ENCODE measurements at regions not wholly inside any gene's neighbourhood (a gene's known extent, or its start where the extent isn't known, plus 50 kb on each side); places are given as distances from the start of the nearest gene placed in this dataset.

GRCh38 chr2:66962716-66963115 lies 434.4 kb upstream of the ETAA1 start:
- H3K79me2 ChIP-seq (ENCODE audit: low read length), result no peaks in the 10 kb centered on the region
- no peaks in the 10 kb centered on the region for H3K36me3 ChIP-seq (replicated peaks; ENCODE audit: insufficient read depth, low read length)
- H3K4me2 ChIP-seq (ENCODE audit: low read depth, low read length), result no peak overlapping the region
- TF ChIP-seq EZH2 (optimal IDR thresholded peaks at IDR 0.05; ENCODE audit: low read depth, low read length) (no peak), CTCF (IDR thresholded peaks at IDR 0.05; ENCODE audit: low read length) (no peak), EZH2phosphoT487 (IDR thresholded peaks at IDR 0.05; ENCODE audit: low read length) (no peak)
- no peaks in the 10 kb centered on the region for H3K4me1 ChIP-seq (ENCODE audit: low read length)
- no peaks in the 10 kb centered on the region for H3K9me3 ChIP-seq (replicated peaks; ENCODE audit: insufficient read depth, low read length)
- no peaks in the 10 kb centered on the region for H3K27me3 ChIP-seq (replicated peaks; ENCODE audit: insufficient read depth, low read length)
- no peak overlapping the region for H3K9ac ChIP-seq (ENCODE audit: low read length)
- H3F3A ChIP-seq (ENCODE audit: insufficient read depth, low read length), result no peaks in the 10 kb centered on the region
- no peak overlapping the region for H2AFZ ChIP-seq (ENCODE audit: low read length)
- H3K4me3 ChIP-seq (ENCODE audit: low read length), result no peak overlapping the region
- H3K27ac ChIP-seq (ENCODE audit: low read length), result no peak overlapping the region
- DNase-seq, result no peak
- no peaks in the 10 kb centered on the region for H4K20me1 ChIP-seq (ENCODE audit: insufficient read depth, low read length)
- no peaks in the 10 kb centered on the region for H3K9me2 ChIP-seq (replicated peaks; ENCODE audit: insufficient read depth, low read length)

GRCh38 chr2:66966631-66967030 lies 430.5 kb upstream of the ETAA1 start:
- Histone ChIP-seq H3K4me1 (ENCODE audit: low read length) (no peaks in the 10 kb centered on the region), H3K9me2 (replicated peaks; ENCODE audit: insufficient read depth, low read length) (no peaks in the 10 kb centered on the region; the same call in 1 of the 2 replicates), H3F3A (ENCODE audit: insufficient read depth, low read length) (no peaks in the 10 kb centered on the region), H3K27ac (ENCODE audit: low read length) (no peak overlapping the region), H3K9me3 (replicated peaks; ENCODE audit: insufficient read depth, low read length) (no peaks in the 10 kb centered on the region), H3K27me3 (replicated peaks; ENCODE audit: insufficient read depth, low read length) (no peaks in the 10 kb centered on the region), H3K79me2 (ENCODE audit: low read length) (no peaks in the 10 kb centered on the region), H3K9ac (ENCODE audit: low read length) (no peak overlapping the region), H3K4me2 (ENCODE audit: low read depth, low read length) (no peak overlapping the region), H4K20me1 (ENCODE audit: insufficient read depth, low read length) (no peaks in the 10 kb centered on the region), H3K36me3 (replicated peaks; ENCODE audit: insufficient read depth, low read length) (no peaks in the 10 kb centered on the region), H3K4me3 (ENCODE audit: low read length) (no peak overlapping the region), H2AFZ (ENCODE audit: low read length) (no peak overlapping the region)
- no peak for DNase-seq
- TF ChIP-seq EZH2phosphoT487 (IDR thresholded peaks at IDR 0.05; ENCODE audit: low read length) (no peak), CTCF (IDR thresholded peaks at IDR 0.05; ENCODE audit: low read length) (no peak), EZH2 (optimal IDR thresholded peaks at IDR 0.05; ENCODE audit: low read depth, low read length) (no peak)

DNA sequence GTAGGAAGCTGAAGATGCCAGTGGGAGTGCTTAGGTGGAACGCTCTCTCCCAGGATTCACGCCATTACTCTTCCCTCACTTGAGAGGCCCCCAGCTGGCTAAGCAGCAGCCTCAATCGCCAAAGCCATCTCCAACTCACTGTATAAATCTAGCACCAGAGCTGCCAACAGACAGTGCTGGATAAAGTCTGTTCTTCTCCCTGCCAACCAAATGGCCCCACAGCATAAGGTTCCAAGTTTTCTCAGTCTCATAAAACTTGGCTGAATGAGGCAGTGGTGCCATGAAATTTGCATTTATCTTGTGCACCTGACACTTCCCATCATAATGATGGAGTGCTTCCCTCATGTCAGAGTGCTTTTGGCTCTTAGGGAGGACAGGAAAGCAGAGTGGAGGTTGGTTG lies 428.2 kb upstream of the ETAA1 start:
- H3F3A ChIP-seq (ENCODE audit: insufficient read depth, low read length), result no peaks in the 10 kb centered on the region
- H2AFZ ChIP-seq (ENCODE audit: low read length), result no peak overlapping the region
- DNase-seq, result no peak
- no peaks in the 10 kb centered on the region for H4K20me1 ChIP-seq (ENCODE audit: insufficient read depth, low read length)
- no peak overlapping the region for H3K4me2 ChIP-seq (ENCODE audit: low read depth, low read length)
- TF ChIP-seq EZH2phosphoT487 (IDR thresholded peaks at IDR 0.05; ENCODE audit: low read length) (no peak), CTCF (IDR thresholded peaks at IDR 0.05; ENCODE audit: low read length) (no peak), EZH2 (optimal IDR thresholded peaks at IDR 0.05; ENCODE audit: low read depth, low read length) (no peak)
- H3K9me3 ChIP-seq (replicated peaks; ENCODE audit: insufficient read depth, low read length), result no peaks in the 10 kb centered on the region
- no peaks in the 10 kb centered on the region for H3K4me1 ChIP-seq (ENCODE audit: low read length)
- H3K79me2 ChIP-seq (ENCODE audit: low read length), result no peaks in the 10 kb centered on the region
- no peak overlapping the region for H3K9ac ChIP-seq (ENCODE audit: low read length)
- H3K36me3 ChIP-seq (replicated peaks; ENCODE audit: insufficient read depth, low read length), result no peaks in the 10 kb centered on the region
- no peak overlapping the region for H3K27ac ChIP-seq (ENCODE audit: low read length)
- H3K9me2 ChIP-seq (replicated peaks; ENCODE audit: insufficient read depth, low read length), result no peaks in the 10 kb centered on the region; the same call in 1 of the 2 replicates
- H3K4me3 ChIP-seq (ENCODE audit: low read length), result no peak overlapping the region
- no peaks in the 10 kb centered on the region for H3K27me3 ChIP-seq (replicated peaks; ENCODE audit: insufficient read depth, low read length)

All from MM.1S (cell line).